Keratinocyte (primary cell): ENCODE measurements at regions not wholly inside any gene's neighbourhood (a gene's known extent, or its start where the extent isn't known, plus 50 kb on each side); places are given as distances from the start of the nearest gene placed in this dataset.

Source experiments
- EZH2 ChIP-seq: IDR thresholded peaks from one replicate; pipeline ENCODE4 v1.6.1; 2012; ENCODE audit warnings: inconsistent platforms, mild to moderate bottlenecking, low read length, moderate library complexity
- TF ChIP-seq, protein P1 (sequence below), 3 experiments: IDR thresholded peaks in 1 of 3; conservative IDR thresholded peaks in 1 of 3; optimal IDR thresholded peaks in 1 of 3; 2 replicates in 2 of 3; 3 replicates in 1 of 3; pipeline versions ENCODE3 to v1.5.1; 2011; ENCODE audit warnings: low read length in 3 of 3, mild to moderate bottlenecking in 3 of 3, moderate library complexity in 2 of 3, control low read depth in 1 of 3, inconsistent platforms in 1 of 3; ENCODE audit not compliant: insufficient read depth in 2 of 3; ENCODE audit errors: extremely low read depth in 1 of 3

DNA sequence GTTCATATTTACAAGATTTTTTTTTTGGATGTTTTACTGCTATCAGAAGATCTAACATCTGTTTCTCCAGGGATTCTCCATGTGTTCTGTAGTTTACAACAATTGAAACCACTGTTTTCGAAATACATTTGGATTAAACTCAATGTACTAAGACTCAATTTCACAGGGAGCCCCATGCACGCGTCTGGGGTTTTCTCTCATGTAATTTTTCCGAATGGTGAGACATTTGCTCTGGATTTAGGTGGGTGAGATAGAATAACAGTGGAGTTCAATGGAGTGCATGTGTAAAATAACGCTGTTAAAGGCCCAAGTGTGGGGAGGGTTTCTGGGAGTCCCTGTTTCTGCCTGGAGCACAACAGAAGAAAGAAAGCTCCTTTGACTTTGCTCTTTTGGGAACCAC, 330.3 kb downstream of the TSHZ3 start:
- TF ChIP-seq, protein P1, sequence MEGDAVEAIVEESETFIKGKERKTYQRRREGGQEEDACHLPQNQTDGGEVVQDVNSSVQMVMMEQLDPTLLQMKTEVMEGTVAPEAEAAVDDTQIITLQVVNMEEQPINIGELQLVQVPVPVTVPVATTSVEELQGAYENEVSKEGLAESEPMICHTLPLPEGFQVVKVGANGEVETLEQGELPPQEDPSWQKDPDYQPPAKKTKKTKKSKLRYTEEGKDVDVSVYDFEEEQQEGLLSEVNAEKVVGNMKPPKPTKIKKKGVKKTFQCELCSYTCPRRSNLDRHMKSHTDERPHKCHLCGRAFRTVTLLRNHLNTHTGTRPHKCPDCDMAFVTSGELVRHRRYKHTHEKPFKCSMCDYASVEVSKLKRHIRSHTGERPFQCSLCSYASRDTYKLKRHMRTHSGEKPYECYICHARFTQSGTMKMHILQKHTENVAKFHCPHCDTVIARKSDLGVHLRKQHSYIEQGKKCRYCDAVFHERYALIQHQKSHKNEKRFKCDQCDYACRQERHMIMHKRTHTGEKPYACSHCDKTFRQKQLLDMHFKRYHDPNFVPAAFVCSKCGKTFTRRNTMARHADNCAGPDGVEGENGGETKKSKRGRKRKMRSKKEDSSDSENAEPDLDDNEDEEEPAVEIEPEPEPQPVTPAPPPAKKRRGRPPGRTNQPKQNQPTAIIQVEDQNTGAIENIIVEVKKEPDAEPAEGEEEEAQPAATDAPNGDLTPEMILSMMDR (optimal IDR thresholded peaks at IDR 0.05 in 1 of 3, IDR thresholded peaks at IDR 0.05 in 1 of 3, conservative IDR thresholded peaks at IDR 0.05 in 1 of 3; ENCODE audit: extremely low read depth in 1 of 3, insufficient read depth in 2 of 3, low read length in 3 of 3) = no peak
- no peak for TF ChIP-seq EZH2
